ENCODE measurements at regions not wholly inside any gene's neighbourhood (a gene's known extent, or its start where the extent isn't known, plus 50 kb on each side); places are given as distances from the start of the nearest gene placed in this dataset.

GRCh38 chr15:93865586-93865985, 365.8 kb upstream of the MCTP2 start:
- no peak for DNase-seq (ENCODE audit: low read depth)

GRCh38 chr15:93862791-93863190, 368.6 kb upstream of the MCTP2 start:
- no peak for DNase-seq (ENCODE audit: low read depth)

- DNase-seq (ENCODE audit: low read depth): no peak
Observed at GRCh38 chr15:93861956-93862741, 369.2 kb upstream of the MCTP2 start.

DNA sequence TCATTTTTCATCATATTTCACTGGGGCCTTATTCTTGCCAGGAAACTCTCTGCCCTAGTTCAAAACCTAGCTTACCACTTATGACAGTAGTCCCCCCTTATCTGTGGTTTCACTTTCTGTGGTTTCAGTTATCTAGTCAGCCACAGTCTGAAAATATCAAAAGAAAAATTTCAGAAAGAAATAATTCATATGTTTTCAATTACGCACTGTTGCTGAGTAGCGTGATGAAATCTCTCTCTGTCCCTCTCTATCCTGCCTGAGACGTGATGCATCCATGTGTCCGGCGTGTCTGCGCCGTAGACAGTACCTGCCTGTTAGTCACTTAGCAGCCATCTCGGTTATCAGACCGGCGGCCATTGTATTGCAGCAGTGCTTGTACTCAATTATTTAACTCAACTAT, 369.9 kb upstream of the MCTP2 start:
- no peak for DNase-seq (ENCODE audit: low read depth)

DNA sequence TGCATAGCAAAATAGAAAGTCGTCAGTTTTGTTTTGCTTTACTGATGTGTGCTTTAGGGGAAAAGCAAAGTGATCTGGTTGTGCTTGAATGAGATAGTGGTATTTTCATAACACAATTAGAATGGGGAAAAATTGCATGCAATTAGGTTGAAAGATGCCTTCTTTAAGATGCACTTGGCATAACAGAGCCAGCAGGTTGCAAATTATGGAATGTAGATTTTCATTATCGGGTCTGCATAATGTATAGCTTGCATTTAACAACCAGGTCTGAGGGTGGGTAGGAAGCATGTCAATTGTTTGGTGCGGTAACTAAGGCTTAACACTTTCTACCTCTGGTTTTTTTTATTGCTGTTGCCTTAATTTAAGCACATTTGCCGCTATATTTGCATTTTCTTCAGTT, 370.7 kb upstream of the MCTP2 start:
- no peak for DNase-seq (ENCODE audit: low read depth)

- no peak for DNase-seq (ENCODE audit: low read depth)
Observed at GRCh38 chr15:93859176-93859575, 372.2 kb upstream of the MCTP2 start.

DNA sequence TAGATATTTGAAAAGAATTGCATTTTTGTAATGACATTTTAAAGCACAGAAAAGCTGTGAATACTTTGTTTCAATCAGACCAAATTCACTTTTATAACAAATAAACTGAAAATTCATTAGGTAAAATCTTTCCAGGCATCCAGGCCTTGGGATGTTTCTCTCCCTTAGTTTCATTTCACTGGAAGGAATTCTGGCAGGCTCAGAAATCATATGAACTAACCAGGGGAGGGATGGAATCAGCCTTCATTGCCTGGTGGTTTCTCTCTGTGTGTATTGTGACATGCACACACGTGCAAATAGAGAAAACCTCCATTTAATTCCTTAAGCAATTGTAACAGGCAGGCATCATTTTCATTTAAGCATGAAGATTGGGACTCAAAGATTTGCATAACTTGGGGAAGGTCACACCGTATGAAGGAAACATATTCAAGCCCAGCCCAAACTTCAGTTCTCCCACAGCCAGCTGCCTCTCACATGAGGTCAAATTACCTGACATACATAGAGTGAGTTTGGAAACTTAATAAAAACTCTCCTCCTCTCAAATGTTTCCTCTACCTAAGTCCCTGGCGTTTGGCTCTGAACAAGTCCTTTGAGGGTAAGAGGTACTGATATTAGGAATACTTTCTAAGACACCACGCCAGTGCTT, 376.1 kb upstream of the MCTP2 start:
- no peak for DNase-seq (ENCODE audit: low read depth)

- DNase-seq (ENCODE audit: low read depth): no peak
Observed at GRCh38 chr15:93854088-93854487, 377.3 kb upstream of the MCTP2 start.

DNA sequence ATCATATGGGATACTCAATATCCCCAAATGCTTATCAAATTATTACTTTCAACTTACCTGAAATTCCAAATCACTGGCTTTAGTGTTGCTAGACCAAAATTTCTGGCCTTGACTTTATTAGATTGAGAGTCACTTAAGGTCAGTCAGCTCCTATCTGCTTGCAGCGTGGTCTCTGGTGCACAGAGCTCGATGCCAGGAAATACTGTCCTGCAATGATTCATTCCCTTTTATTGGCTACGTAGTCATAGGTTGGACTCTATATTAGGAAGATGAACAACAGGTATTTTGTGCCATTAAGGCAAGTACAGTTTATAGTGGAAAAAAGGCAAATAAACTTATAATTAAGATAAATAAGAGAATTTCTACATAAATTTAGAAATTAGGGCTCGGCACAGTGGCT, 378.6 kb upstream of the MCTP2 start:
- DNase-seq (ENCODE audit: low read depth): no peak

GRCh38 chr15:93848490-93848889, 382.9 kb upstream of the MCTP2 start:
- no peak for DNase-seq (ENCODE audit: low read depth)

GRCh38 chr15:93848076-93848475, 383.3 kb upstream of the MCTP2 start:
- no peak for DNase-seq (ENCODE audit: low read depth)

DNA sequence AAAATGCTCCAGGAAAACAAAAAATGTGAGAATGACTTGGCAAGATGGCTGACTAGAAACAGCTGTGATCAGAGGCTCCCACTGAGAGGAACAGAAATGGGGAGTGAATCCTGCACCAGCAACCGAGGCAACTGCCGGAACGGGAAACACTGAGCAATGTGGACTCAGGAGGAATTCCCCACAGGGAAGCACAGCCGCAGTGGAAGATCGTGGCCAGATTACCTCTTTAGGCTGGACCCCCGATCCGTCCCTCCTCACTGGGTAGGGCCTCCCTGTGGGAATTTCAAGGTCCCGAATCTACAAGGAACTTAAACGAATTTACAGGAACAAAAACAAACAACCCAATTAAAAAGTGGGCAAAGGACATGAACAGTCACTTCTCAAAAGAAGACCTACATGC, 385.2 kb upstream of the MCTP2 start:
- DNase-seq (ENCODE audit: low read depth): no peak

DNA sequence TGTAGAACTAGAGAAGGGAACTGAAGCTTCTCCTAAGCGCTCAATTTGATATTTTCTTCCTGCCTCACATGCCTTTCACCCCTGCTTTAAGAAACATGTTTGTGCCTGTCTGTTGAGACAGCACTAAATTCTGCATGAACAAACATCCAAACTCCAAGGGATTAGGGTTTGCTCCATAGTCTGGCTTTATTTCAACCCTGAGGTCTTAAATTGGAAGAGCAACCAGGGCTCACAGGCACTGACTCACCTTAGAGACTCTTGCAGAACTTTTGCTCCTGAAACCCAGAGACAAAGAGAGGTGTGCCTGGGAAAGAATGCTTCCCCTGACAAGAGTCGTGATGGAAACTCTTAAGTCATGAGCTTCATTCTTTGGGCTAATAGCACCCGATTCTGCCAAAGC, 393.9 kb upstream of the MCTP2 start:
- DNase-seq (ENCODE audit: low read depth): no peak

DNA sequence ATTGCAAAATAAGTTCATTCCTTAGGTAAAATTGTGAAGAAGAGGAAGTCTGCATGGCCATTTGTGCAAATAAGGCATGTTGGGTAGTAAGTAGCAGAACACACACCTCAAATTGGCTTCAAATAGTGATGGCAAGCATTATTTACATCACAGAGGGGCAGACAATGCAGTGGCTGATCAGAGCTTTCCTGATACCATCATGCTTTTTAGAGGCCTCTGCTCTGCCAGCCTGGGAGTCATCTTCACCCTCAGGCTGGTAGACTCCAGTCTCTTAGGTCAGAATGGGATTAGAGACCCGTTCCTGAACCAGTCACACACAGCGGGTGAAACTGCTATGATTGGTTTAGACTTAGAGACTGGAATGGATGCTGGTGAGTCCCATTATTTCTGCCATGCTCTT, 396.0 kb upstream of the MCTP2 start:
- DNase-seq (ENCODE audit: low read depth): no peak

DNA sequence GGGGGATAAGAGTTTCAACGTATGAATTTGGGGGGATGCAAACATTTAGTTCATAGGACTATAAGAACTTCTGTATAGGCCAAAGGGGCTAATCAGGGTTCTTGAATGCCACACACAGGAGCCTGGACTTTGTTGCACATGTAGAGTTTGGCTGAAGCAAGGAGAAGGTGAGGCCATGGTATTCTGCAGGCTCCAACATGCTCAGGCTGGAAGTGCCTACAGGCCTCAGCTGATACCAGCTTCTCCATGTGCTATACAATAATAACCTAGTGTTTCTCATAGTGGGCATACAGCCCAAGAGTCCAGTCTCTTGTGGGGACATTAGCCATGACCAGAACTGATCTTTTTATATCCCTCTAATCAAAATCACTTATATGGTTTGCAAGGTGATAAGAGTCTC, 399.7 kb upstream of the MCTP2 start:
- no peak for DNase-seq (ENCODE audit: low read depth)

DNA sequence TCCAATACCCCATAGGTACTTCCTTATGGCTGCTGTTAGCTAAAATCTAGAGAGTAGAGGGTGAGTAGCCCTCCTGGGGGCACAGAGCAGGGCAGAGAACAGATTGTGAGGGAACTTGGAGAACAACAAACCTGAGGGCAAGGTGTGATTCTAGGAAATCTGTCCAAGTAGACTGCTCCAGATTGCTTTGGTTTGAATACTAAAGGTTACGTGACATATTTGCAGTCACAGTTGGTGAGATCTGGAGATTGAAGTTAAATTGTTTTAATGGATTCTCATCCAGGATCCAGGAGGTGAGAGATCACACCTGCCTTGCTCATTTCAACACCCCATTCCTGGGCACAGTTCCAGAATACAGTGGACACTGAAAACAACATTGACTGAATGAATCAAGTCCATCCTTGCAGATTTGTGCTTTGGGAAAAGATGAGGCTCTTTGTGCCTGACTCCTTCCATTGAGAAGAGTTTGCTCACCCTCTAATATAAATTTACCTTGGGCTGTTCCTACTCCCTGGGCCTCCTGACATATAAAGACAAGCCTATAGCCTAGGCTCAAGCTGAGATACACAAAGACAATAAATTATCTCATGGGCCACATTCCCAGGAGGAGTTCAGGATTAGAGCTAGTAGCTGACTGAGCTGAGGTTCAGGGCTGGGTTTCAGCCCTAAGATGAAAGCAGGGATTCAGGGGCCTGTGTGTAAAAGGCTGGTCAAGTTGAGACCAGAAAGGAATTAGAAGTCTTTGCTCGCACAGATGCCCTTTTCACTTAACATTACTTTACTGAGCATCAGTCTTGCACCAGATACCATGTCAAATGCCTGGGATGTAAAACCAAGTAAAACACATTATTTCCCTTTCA, 400.9 kb upstream of the MCTP2 start:
- DNase-seq (ENCODE audit: low read depth): no peak

DNA sequence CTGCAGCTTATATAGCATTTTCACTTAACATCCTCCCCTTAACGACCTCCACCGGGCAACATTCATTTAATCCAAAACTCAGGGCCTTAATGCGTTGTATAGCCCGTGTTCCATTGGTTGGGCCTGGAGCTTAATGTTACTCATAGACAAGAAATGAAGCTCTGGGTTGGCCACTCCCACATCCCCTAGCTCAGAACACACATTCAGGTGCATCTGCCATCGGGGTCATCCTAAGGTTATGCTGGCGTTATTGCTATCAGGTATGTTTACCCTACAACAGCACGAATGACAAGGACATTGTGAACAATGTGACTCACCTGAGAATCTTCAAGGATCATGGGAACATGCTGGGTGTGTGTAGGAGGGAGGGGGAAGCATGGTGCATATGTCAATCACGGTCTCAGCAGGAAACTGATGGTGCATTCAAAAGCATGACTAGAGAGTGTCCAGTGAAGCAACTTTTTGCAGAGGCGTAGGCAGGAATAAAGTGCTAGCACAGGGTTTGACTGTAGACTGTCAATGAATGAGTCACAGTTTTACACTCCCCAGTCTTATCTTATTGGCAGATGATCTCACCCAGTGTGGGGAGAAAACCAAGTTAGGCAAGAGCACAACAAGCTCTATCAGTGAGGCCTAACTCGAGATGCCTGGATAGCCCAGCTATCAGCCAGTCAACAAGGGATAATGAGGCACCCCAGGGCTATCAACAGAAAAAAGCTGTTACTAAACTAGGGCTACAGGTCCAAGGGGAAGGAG, 402.1 kb upstream of the MCTP2 start:
- no peak for DNase-seq (ENCODE audit: low read depth)

DNA sequence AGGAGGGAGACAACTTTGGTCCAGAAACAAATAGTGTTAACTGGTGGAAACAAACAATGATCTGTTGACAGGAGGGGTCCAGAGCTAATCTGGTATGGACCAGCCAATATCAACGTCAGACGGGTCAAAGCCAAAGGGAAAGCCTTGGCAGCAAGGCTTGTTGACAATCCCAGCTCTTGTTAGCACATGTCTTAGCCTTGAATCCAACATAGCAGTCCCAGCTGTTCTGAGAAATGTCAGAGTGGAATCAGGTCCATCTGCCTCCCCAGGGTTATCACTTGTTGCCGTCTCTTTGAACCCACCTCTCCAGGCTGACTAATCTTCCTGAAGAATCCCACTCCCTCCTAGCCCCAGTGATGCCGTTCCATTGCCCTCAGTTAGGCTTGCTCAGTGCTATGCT, 404.6 kb upstream of the MCTP2 start:
- DNase-seq (ENCODE audit: low read depth): no peak

DNA sequence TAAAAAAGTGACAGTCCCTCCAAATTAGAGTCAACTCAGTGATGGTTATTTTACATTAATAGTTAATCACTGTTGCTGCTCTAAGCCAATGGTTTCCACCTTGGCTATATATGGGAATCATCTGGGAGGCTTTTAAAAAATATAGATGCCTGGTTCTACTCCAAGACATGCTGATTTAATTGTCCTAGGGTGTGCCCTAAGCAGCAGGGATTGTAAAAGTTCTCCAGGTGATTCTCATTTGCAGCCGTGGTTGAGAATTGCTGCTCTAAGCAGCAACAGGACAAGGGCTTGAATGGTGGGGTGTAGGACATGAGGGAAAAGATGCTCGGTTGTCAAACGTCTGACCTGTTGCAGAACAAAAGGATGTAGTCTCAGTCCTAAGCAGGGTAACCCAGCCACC, 405.1 kb upstream of the MCTP2 start:
- DNase-seq (ENCODE audit: low read depth): no peak

DNA sequence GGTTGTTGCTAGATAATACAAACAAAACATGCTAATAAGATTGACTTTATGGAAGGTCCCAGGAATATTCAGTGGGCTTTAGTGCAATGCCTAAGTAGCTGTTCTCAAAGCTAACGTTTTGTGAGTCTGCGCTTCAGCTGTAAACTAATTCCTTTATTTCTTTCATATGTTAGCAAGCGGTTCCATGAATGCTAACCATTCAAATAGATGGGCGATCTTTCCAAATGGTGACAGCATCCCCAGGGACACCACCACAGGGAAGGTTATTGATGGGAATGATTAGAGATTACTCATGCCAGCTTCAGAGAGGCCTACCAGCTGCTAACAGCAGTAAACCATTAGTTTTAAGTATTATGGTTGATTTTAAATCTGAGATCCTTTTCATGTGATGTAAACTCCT, 405.7 kb upstream of the MCTP2 start:
- DNase-seq (ENCODE audit: low read depth): no peak

- no peak for DNase-seq (ENCODE audit: low read depth)
Observed at GRCh38 chr15:93823971-93824913, 407.1 kb upstream of the MCTP2 start.
